Esophagus squamous epithelium (tissue), 5 donors: ENCODE measurements at regions not wholly inside any gene's neighbourhood (a gene's known extent, or its start where the extent isn't known, plus 50 kb on each side); places are given as distances from the start of the nearest gene placed in this dataset.

Experiments used
- DNase-seq: peaks from one replicate; lab custom pipeline; 2025; lab: John Stamatoyannopoulos, UW
- H3K27ac ChIP-seq, 4 donors: fragments of 200-600 bp; sonication (generic); one replicate each; pipeline ENCODE4 v1.5.1; 2016 to 2019; ENCODE audit warnings: mild to moderate bottlenecking in 1 of 4
- H3K27me3 ChIP-seq, 4 donors: fragments of 200-600 bp; sonication (generic); 1 replicate in 3 of 4; 2 replicates in 1 of 4; pipeline versions ENCODE4 v1.5.1 to v1.6.0; 2017 to 2021; ENCODE audit warnings: antibody characterized with exemption in 1 of 4
- H3K36me3 ChIP-seq, 3 donors: fragments of 200-600 bp; sonication (generic); one replicate each; pipeline ENCODE4 v1.5.1; 2016 to 2019
- H3K4me1 ChIP-seq, 3 donors: fragments of 200-600 bp; sonication (generic); one replicate each; pipeline ENCODE4 v1.5.1; 2017 to 2019
- H3K4me3 ChIP-seq, 4 donors: fragments of 200-600 bp; sonication (generic); 1 replicate in 3 of 4; 2 replicates in 1 of 4; pipeline ENCODE4 v1.5.1; 2016 to 2019; ENCODE audit warnings: mild to moderate bottlenecking in 2 of 4, moderate library complexity in 1 of 4
- H3K9me3 ChIP-seq, 3 donors: fragments of 200-600 bp; sonication (generic); one replicate each; pipeline ENCODE4 v1.5.1; 2016 to 2019
- POLR2A ChIP-seq, 4 donors: fragments of 450-650 bp; IDR thresholded peaks; one replicate each; pipeline ENCODE4 v1.6.1; 2017; ENCODE audit warnings: antibody characterized with exemption in 4 of 4, mild to moderate bottlenecking in 4 of 4, moderate library complexity in 3 of 4
- WGBS, 2 donors: methylation state at CpG; one replicate each; pipeline ENCODE4 v1.1.5; 2018; 5-methylcytosine and 5-hydroxymethylcytosine counted together
- intact Hi-C: fragments of 100-400 bp; cut with DNase I; formaldehyde crosslinking; loops from one replicate; pipeline ENCODE4 v1.15.0; 2022
- TF ChIP-seq, protein P1 (sequence below), 6 experiments: fragments of 450-650 bp in 4 of 6; fragments of 200-600 bp in 2 of 6; sonication (generic) in 2 of 6; IDR thresholded peaks; one replicate each; pipeline ENCODE4 v1.5.1; 2016 to 2019; ENCODE audit warnings: antibody characterized with exemption in 6 of 6, mild to moderate bottlenecking in 4 of 6, moderate library complexity in 4 of 6
- donor health status: DM: yes; HTN: yes; CAD: no.

DNA sequence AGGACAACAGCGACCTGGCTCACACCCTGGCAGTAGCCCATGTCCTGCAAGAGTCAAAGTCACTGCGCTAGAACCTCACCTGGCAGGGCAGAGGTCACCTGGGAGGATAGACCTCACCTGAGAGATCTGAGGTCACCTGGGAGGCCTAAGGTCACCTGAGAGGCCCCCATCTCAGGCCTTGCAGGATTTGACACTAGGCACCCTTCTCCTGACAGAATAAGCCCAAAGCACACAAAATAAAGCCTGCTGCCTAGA, 75.2 kb upstream of the SPTLC1 start:
- DNase-seq = no peak
- Histone ChIP-seq H3K36me3 (no peaks in the 10 kb centered on the region), H3K27me3 (peaks cover 0 to 22% (median 0%) of the 10 kb centered on the region in 4 donors), H3K27ac (no peak overlapping the region), H3K9me3 (no peaks in the 10 kb centered on the region), H3K4me3 (no peak overlapping the region), H3K4me1 (no peaks in the 10 kb centered on the region)
- 83% methylated on average over 1 of the region's 2 CpGs; no CpG with 5 or more reads in 1 of the 2 donors for WGBS, 2 donors
- no peak for TF ChIP-seq POLR2A (IDR thresholded peaks at IDR 0.05)
- TF ChIP-seq, protein P1, sequence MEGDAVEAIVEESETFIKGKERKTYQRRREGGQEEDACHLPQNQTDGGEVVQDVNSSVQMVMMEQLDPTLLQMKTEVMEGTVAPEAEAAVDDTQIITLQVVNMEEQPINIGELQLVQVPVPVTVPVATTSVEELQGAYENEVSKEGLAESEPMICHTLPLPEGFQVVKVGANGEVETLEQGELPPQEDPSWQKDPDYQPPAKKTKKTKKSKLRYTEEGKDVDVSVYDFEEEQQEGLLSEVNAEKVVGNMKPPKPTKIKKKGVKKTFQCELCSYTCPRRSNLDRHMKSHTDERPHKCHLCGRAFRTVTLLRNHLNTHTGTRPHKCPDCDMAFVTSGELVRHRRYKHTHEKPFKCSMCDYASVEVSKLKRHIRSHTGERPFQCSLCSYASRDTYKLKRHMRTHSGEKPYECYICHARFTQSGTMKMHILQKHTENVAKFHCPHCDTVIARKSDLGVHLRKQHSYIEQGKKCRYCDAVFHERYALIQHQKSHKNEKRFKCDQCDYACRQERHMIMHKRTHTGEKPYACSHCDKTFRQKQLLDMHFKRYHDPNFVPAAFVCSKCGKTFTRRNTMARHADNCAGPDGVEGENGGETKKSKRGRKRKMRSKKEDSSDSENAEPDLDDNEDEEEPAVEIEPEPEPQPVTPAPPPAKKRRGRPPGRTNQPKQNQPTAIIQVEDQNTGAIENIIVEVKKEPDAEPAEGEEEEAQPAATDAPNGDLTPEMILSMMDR (IDR thresholded peaks at IDR 0.05) = no peak
- intact Hi-C loops = no loop called here

DNA sequence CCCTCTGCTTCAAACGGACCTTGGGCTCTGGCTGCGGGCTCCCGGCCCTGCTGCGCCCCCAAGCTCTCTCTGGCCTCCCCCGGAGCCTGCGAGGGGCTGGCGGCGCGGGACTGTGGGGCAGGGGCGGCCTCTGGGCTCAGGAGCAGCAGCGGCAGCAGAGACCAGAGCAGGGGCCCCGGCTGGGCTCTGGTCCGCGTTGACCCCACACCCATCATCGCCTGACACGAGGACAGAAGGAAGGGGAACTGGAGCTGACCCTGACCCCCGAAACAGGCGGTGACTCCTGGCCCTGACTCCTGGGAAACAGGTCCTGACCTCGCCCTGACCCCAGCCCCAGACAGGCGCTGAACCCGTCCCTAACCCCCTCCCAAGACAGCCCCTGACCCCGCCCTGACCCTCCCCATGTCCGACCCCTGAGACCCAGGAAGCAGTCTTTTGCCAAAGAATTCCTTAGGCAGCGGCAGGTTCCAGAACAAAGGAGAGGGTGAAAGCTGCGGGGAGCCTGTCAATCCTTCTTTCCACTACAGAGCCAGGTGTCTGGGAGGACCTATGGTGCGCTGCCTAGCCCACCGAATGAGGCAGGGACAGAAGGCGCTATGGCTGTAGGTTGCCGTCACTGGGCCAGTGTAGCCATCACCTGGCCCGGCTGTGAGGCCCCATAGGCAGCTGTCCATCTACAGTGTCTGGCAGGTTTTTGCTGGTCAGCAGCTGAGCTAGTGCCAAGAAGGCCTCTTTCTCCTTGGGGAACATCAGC, 74.7 kb upstream of the SPTLC1 start:
- Histone ChIP-seq H3K36me3 (no peaks in the 10 kb centered on the region), H3K27me3 (peaks cover 0 to 22% (median 0%) of the 10 kb centered on the region in 4 donors), H3K4me1 (no peaks in the 10 kb centered on the region), H3K27ac (no peak overlapping the region), H3K9me3 (no peaks in the 10 kb centered on the region), H3K4me3 (no peak overlapping the region)
- WGBS, 2 donors = no CpG with 5 or more reads among the region's 30 CpGs
- intact Hi-C loops = no loop called here
- DNase-seq = no peak
- TF ChIP-seq, protein P1 (IDR thresholded peaks at IDR 0.05) = no peak
- no peak for TF ChIP-seq POLR2A (IDR thresholded peaks at IDR 0.05)

DNA sequence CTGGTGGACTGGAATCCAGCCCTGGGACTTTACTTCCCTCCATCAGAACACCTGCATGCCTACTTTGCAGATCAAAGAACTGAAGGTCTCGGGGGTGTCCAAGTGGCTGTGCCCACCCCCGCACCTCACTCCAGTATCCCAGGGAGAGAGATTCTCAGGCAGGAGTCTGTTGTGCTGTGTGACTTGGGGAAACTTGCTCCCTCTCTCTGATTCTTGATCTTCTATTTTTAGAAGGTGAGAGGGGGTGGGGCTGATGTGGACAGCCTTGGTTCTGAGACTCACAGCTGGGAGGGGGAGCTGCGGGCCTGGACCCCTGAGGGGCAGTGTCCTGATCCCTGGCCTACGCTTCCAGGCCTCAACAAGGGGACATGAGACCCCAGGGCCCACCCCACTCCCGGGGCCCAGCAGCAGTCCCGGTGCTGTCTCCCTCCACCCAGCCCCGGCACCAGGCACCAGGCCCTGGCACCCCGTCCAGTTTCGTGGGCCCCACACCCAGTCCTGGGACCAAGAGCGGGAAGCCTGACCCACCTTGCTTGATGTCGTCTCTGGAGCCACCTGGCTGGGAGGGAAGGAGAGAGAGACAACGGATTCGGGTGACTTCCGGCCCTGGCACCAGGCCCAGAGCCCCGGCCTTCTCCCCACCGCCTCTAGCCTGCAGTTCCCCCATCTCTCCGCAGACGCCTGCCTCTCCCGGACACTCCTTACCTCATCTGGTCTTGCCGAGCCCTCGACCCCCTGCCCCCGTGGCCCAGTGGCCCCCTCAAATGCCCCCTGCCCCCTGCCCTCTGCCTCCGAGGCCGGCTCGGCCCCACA, 74.0 kb upstream of the SPTLC1 start:
- intact Hi-C loops = no loop called here

DNA sequence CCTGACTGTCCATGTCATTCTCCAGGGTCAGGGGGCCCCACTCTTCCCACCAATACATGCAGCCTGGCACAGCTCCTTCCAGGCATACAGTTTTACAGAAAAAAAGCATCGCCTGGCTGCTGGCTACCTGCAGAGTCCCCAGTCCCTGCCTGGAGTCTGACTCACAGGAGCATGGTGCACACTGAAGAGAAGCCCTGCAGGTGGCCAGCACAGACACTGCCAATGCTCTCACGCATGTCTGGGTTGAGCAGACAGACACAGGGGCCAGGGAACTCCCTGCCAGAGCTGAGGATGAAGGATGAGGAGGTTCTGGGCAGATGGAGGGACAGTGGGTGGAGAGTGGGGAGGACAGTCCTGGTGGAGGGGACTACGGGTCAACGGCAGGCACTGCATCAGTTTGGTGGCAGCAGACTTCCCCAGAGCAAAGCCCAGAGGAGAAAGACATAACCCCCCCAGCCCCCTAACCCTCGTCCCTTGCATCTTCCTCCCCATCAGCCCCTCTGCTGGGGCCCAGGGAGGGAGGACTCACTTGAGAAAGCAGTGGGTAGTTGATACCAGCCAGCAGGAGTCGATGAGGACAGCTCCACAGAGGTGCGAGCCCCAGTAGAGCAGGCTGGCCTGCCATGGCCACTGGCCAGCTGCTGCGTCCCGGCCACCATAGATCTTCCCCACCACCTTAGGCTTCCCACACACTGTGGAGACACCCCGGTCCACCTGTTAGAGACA, 72.9 kb upstream of the SPTLC1 start:
- H3K36me3 ChIP-seq = no peaks in the 10 kb centered on the region
- H3K4me3 ChIP-seq = no peak overlapping the region
- H3K27ac ChIP-seq = no peak overlapping the region
- H3K4me1 ChIP-seq = no peaks in the 10 kb centered on the region
- TF ChIP-seq, protein P1 (IDR thresholded peaks at IDR 0.05) = no peak
- no peak for TF ChIP-seq POLR2A (IDR thresholded peaks at IDR 0.05)
- peaks cover 0 to 22% (median 0%) of the 10 kb centered on the region in 4 donors for H3K27me3 ChIP-seq
- intact Hi-C loops = no loop called here
- WGBS, 2 donors = 64 to 81% methylated on average over 6 to 9 of the region's 10 CpGs
- no peaks in the 10 kb centered on the region for H3K9me3 ChIP-seq
- no peak for DNase-seq

More for the DNA sequence above, 74.0 kb upstream of the SPTLC1 start:
- no peak overlapping the region for H3K27ac ChIP-seq
- no peaks in the 10 kb centered on the region for H3K9me3 ChIP-seq
- H3K4me3 ChIP-seq = no peak overlapping the region
- DNase-seq = no peak
- H3K27me3 ChIP-seq = peaks cover 0 to 22% (median 0%) of the 10 kb centered on the region in 4 donors
- no peaks in the 10 kb centered on the region for H3K4me1 ChIP-seq
- WGBS, 2 donors = 46 to 48% methylated on average over 9 to 14 of the region's 25 CpGs
- TF ChIP-seq POLR2A (IDR thresholded peaks at IDR 0.05) = no peak
- TF ChIP-seq, protein P1 (IDR thresholded peaks at IDR 0.05) = no peak
- H3K36me3 ChIP-seq = no peaks in the 10 kb centered on the region
